Heart left ventricle (tissue), 13 donors: ENCODE measurements at regions not wholly inside any gene's neighbourhood (a gene's known extent, or its start where the extent isn't known, plus 50 kb on each side); places are given as distances from the start of the nearest gene placed in this dataset.

Source experiments
- CTCF ChIP-seq, 12 donors: fragments of 200-600 bp; sonication (generic) in 4 of 12; IDR thresholded peaks; one replicate each; pipeline versions ENCODE4 v1.5.0 to v1.8.0; 2018 to 2022; ENCODE audit warnings: antibody characterized with exemption in 12 of 12, mild to moderate bottlenecking in 5 of 12
- POLR2A ChIP-seq, 2 donors: fragments of 450-650 bp; IDR thresholded peaks; one replicate each; pipeline ENCODE4 v1.6.1; 2017; ENCODE audit warnings: antibody characterized with exemption in 2 of 2, mild to moderate bottlenecking in 2 of 2, moderate library complexity in 2 of 2
- donor health status: ischemic (EF 13 %, LVEDD 7.1; RV severe dilation, severe dysfunction).
- donor health status: DM: no; HTN: yes; CAD: no.
- donor health status: DM: no; HTN: no; CAD: no.
- donor health status: ischemic (EF 25% LVEDD 6.9; RV normal size, moderate dysfunction).
- donor health status: ischemic (EF 25% LVEDD 5.7; RV mildly dilated, moderate dysfunction).
- donor health status: ischemic (EF 35%, LVEDD 5.7; RV mildly dilated, moderate dysfunction).
- donor health status: nonischemic (EF 11% LVEDD 7.7; RV severe dilation, severe dysfunction).
- donor health status: DM: yes; HTN: yes; CAD: no.
- donor health status: PGD.
- donor health status: ischemic (EF 29% LVEDD 5.4; RV normal size, mild dysfunction).
- donor health status: nonischemic (EF 23%, LVEDD 6.1; RV moderate dilation, normal function).

GRCh38 chr2:163395602-163396001 lies 340.2 kb downstream of the FIGN start:
- TF ChIP-seq CTCF (IDR thresholded peaks at IDR 0.05), result no peak
- TF ChIP-seq POLR2A (IDR thresholded peaks at IDR 0.05), result no peak
